AG04450 (cell line): ENCODE measurements at regions not wholly inside any gene's neighbourhood (a gene's known extent, or its start where the extent isn't known, plus 50 kb on each side); places are given as distances from the start of the nearest gene placed in this dataset.

ENCODE experiments used
- CTCF ChIA-PET: fragments of 300-600, 350-600 bp; formaldehyde crosslinking; extraction: SDS; loops from one replicate; lab custom pipeline; 2022; ENCODE audit warnings: antibody characterized with exemption, inconsistent platforms; lab: Charles Lee
- POLR2A ChIA-PET: fragments of 350-600 bp; formaldehyde crosslinking; extraction: SDS; loops from one replicate; lab custom pipeline; 2021; ENCODE audit warnings: antibody characterized with exemption, inconsistent platforms; lab: Yijun Ruan, JAX
- DNase-seq: peaks from one replicate; pipeline ENCODE4 v3.0.0-alpha.2; 2011; ENCODE audit warnings: low read depth, low spot score
- H3K27ac ChIP-seq: one replicate; pipeline ENCODE4 v1.5.1; 2012; ENCODE audit warnings: low read depth, low read length, control low read depth
- H3K27me3 ChIP-seq: one replicate; pipeline ENCODE4 v1.6.0; 2012; ENCODE audit warnings: low read length; ENCODE audit not compliant: control insufficient read depth, insufficient read depth
- H3K4me3 ChIP-seq: 2 replicates; pipeline ENCODE4 v1.5.1; 2011; ENCODE audit warnings: mild to moderate bottlenecking, low read depth, low read length, control low read depth
- H3K9me3 ChIP-seq: 2 replicates; pipeline ENCODE4 v1.5.1; 2012; ENCODE audit warnings: low read length; ENCODE audit not compliant: control insufficient read depth, insufficient read depth
- TF ChIP-seq, protein P1 (sequence below): IDR thresholded peaks from 2 replicates; pipeline ENCODE4 v1.5.1; 2011; ENCODE audit warnings: low read depth, low read length, control low read depth, inconsistent platforms

DNA sequence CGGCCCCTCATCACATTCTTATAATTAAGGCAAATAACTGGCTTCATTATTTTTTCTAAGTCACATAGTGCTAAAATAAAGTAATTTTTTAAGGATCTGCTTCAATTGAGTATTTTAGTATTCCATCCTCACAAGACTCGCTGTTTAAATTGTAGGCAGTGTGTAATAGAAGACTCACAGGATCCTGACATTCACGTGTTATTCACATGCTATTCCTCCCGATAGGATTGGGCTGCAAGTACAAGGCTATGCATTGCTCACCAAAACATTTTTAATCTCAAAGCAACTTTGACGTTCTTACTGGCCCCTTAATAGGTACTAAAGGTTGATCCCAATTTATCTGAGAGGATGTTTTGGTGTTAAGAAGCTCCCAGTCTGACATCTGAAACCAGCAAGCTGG, 127.6 kb upstream of the L3MBTL4 start:
- ChIA-PET CTCF (interaction anchor here (0.6 to 11.1 kb wide), 11 partner anchors 14 to 377 kb away, joined by 3 to 222 read pairs (median 3); no protein-coding TSS in a partner anchor), POLR2A (no interaction called here)
- TF ChIP-seq, protein P1, sequence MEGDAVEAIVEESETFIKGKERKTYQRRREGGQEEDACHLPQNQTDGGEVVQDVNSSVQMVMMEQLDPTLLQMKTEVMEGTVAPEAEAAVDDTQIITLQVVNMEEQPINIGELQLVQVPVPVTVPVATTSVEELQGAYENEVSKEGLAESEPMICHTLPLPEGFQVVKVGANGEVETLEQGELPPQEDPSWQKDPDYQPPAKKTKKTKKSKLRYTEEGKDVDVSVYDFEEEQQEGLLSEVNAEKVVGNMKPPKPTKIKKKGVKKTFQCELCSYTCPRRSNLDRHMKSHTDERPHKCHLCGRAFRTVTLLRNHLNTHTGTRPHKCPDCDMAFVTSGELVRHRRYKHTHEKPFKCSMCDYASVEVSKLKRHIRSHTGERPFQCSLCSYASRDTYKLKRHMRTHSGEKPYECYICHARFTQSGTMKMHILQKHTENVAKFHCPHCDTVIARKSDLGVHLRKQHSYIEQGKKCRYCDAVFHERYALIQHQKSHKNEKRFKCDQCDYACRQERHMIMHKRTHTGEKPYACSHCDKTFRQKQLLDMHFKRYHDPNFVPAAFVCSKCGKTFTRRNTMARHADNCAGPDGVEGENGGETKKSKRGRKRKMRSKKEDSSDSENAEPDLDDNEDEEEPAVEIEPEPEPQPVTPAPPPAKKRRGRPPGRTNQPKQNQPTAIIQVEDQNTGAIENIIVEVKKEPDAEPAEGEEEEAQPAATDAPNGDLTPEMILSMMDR, result no peak
- H3K27ac ChIP-seq, result no peak overlapping the region
- no peak for DNase-seq
- H3K4me3 ChIP-seq, result no peak overlapping the region
- H3K27me3 ChIP-seq, result no peaks in the 10 kb centered on the region
- H3K9me3 ChIP-seq, result no peaks in the 10 kb centered on the region

DNA sequence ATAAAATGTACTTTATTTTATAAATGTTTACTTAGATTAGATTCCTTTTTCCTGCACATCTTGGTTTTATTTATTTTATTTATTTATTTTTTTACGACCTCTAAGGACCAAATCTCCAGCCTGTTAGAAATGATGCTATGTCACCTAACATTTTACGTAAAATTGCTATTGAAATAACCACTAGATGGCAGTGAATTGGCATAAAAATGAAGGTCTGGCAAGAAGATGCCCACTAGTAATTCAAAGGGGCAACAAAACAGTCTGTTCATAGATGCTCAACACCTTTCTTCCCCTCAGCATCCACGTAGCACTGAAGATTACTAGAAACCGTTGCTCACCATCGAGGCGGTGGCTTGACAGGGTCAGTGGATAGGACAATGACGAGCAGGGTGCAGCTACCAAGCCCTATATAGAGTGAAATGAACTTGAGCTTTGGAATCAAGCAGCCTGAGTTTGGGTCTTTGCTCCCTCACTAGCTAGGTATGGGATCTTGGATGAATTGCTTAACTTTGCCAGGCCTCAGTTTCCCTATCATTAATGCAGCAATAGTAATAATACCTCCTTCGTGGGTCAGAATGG, 128.7 kb upstream of the L3MBTL4 start:
- TF ChIP-seq, protein P1, result peak; percentile 62
- ChIA-PET POLR2A (no interaction called here), CTCF (interaction anchor here (0.5 to 11.1 kb wide), 16 partner anchors 15 to 634 kb away, joined by 3 to 222 read pairs (median 3); no protein-coding TSS in a partner anchor)
- Histone ChIP-seq H3K9me3 (no peaks in the 10 kb centered on the region), H3K27me3 (no peaks in the 10 kb centered on the region), H3K27ac (no peak overlapping the region), H3K4me3 (no peak overlapping the region)
- no peak for DNase-seq

DNA sequence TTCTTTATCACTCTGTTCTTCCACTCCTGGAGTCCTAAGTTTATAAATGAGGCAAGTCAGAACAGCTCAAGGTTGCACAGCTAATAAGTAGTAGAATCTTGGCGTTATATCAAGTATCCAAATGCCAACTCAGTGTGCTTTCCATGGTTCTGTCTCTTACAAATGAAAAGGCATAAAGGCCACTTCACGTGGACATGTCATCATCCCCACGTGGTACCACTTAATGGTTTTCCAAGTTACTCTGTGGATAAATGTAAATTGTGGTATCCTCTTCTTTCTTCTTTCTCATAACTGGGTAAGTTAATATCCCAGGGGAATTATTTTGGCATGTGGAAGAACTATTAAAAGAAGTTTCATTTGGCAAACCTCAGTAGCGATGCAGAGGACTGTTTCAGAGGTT, 131.5 kb upstream of the L3MBTL4 start:
- ChIA-PET CTCF (interaction anchor here (11.1 kb wide), 1 partner anchor 340 kb away, joined by 222 read pairs; no protein-coding TSS in a partner anchor), POLR2A (no interaction called here)
- Histone ChIP-seq H3K9me3 (no peaks in the 10 kb centered on the region), H3K4me3 (no peak overlapping the region), H3K27ac (no peak overlapping the region), H3K27me3 (no peaks in the 10 kb centered on the region)
- DNase-seq, result no peak
- TF ChIP-seq, protein P1, result no peak

DNA sequence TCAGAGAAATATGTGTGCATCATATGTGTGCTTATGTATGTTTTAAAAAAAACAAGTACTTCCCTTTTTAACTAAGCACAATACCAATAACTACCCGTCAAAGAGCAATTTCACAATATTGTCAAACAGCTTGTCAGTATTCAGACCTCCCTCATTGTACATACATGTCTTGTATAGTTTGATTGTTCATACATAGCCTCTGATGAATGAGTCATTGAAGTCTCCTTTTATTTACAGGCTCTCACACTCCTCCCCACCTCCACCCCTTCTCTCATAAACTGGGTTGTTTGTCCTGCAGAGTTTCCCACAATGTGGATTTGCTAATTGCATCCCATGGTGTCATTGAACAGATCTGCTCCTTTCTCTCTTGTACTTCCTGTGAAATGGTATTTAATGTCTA, 132.8 kb upstream of the L3MBTL4 start:
- TF ChIP-seq, protein P1, result no peak
- CTCF ChIA-PET, result interaction anchor here (0.7 to 11.1 kb wide), 2 partner anchors 326 to 339 kb away, joined by 3 to 222 read pairs; no protein-coding TSS in a partner anchor

DNA sequence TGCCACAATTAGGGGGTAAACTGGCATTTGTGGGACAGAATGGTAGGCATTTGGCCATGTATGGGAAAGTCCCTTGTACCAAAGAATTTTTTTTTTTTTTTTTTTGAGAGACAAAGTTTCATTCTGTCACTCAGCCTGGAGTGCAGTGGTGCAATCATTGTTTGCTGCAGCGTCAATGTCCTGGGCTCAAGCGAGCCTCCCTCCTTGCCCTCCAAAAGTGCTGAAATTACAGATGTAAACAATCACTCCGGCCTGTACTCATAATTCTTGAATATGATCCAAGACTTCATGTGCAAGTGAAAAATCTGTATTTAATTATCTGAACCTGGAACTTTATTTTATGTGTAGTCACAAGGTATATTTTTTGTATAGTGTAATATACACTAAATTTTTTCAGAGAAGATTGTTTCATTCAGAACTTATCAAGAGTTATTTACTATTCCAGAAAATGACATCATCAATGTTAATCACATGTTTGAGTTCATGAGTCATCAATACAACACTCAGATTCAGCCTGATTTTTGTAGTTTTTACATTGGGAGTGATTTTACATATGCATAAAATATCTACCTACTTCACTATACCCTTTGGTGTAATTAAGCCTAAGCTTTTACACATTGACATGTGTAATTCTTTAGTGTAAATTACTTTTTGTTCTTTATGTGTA, 138.7 kb upstream of the L3MBTL4 start:
- CTCF ChIA-PET, result no interaction called here
- POLR2A ChIA-PET, result no interaction called here
- DNase-seq, result no peak
- Histone ChIP-seq H3K27me3 (peaks cover 3% of the 10 kb centered on the region), H3K4me3 (no peak overlapping the region), H3K27ac (no peak overlapping the region), H3K9me3 (no peaks in the 10 kb centered on the region)
- TF ChIP-seq, protein P1, result no peak

More for the DNA sequence above, 132.8 kb upstream of the L3MBTL4 start:
- POLR2A ChIA-PET, result no interaction called here
- DNase-seq, result no peak
- H3K27me3 ChIP-seq, result no peaks in the 10 kb centered on the region
- H3K9me3 ChIP-seq, result no peaks in the 10 kb centered on the region
- no peak overlapping the region for H3K4me3 ChIP-seq
- H3K27ac ChIP-seq, result no peak overlapping the region
